ENCODE measurements at regions not wholly inside any gene's neighbourhood (a gene's known extent, or its start where the extent isn't known, plus 50 kb on each side); places are given as distances from the start of the nearest gene placed in this dataset.

DNA sequence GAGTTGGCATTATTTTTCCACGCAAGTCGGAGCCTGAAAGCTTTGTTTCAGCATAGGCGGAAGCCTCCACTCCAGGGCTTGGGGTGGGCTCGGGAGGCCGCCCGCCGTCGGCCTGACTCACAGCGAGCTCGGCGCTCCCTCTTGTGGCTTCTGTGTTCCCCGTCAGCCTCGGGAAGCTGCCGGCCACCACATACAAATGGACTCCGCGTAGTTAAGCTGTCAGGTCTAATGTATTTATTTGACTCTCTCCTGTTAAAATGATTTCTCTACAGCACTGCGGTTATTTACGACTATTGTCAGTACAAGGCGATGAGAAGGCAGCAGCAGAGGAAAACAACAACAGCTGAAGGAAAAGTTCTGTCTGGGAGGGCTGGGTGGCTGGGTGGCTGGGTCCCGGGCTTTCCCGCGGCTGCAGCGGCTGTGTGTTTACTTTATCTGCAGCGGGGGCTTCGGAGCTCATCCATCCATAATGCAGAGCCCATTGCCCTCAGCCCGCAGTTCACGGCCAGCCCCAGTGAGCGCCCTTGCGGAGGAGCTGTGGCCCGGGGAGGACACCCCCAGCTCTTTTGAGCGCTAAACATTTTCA is 375.7 kb upstream of the CAMK1G start:
- FAIRE-seq = no peak

DNA sequence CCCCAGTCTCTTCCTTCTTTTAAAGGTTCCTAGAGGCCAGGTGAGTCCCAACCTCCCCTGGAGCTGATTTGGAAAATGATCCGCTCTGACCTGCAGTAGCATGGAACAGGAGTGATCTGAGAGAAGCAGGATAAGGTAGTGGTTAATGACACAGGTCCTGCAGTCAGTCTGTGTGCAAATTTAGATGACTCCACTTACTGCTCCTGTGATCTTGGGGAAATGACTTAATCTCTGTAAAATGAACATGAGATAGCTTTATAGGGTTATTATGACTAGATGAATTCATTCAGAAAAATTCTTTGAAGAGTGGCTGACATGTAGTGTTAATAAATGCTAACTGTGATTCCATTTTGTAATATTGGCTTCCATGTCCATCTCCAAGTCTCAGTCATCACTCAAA is 374.9 kb upstream of the CAMK1G start:
- FAIRE-seq = no peak

DNA sequence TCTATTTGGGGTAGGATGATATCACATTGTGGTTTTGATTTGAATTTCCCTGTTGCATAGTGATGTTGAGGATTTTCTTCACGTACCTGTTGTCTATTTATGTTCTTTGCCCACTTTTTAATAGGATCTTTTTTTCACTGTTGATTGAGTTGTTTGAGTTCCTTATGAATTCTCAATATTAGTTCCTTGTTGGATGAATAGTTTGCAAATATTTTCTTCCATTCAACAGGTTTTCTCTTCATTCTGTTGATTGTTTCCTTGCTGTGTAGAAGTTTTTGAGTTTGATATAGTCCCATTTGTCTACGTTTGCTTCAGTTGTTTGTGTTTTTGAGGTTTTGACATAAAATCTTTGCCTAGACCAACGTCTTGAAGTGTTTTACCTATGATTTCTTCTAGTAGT is 369.5 kb upstream of the CAMK1G start:
- no peak for FAIRE-seq

DNA sequence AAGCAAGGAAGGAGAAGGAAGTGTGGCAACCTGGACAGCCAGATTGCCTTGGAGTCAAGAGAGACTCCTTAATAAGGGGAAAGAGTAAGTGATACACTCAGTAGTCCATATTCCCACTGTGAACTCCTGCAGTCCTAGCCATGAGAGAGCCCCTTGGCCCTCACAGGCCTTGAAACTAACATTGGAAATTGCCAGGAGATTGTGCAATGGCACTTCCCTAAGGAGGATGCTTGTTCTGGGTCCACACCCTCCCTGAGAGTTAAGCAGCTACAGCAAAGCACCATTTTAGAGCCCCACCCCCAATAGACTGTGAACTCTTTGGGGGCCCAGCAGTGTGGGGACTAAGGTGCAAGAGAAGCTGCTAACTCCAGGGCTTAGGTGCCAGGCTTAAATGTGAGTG is 367.7 kb upstream of the CAMK1G start:
- no peak for FAIRE-seq

DNA sequence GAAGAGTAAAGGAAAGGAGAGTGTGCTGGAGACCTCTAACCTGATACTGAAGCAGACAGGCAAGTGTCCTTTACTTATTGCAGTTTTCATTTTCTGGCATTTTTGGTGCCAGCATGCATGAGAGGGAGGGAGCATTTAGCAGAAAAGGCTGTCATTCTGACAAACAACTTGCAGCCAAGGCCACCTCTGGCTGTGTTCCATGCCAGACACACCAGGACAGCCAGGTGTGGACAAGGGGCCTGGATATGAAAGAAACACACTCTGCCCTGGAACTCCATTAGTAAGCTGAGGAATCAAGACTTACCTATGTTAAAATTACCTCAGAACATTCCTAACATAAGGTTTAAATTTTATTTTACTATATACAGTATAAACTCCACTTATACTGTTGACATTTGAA is 365.4 kb upstream of the CAMK1G start:
- no peak for FAIRE-seq

DNA sequence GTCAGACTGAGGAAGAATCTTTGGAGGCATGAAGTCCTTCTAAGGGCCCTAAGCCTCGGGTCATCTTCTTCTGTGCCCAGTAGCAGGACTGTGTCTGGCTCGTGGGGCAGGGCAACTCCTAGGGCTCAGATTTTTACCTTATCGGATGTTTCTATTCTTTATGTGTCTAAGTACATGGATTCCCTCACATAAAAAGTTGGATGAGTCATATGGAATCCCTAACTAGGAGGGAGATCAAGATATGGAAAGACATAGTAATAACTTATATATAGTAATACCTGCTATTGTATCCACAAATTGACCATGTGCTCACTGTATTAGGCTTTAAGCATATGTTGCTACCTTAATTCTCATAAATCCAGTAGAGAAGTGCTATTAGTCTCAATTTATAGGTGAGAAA is 364.5 kb upstream of the CAMK1G start:
- FAIRE-seq = no peak

DNA sequence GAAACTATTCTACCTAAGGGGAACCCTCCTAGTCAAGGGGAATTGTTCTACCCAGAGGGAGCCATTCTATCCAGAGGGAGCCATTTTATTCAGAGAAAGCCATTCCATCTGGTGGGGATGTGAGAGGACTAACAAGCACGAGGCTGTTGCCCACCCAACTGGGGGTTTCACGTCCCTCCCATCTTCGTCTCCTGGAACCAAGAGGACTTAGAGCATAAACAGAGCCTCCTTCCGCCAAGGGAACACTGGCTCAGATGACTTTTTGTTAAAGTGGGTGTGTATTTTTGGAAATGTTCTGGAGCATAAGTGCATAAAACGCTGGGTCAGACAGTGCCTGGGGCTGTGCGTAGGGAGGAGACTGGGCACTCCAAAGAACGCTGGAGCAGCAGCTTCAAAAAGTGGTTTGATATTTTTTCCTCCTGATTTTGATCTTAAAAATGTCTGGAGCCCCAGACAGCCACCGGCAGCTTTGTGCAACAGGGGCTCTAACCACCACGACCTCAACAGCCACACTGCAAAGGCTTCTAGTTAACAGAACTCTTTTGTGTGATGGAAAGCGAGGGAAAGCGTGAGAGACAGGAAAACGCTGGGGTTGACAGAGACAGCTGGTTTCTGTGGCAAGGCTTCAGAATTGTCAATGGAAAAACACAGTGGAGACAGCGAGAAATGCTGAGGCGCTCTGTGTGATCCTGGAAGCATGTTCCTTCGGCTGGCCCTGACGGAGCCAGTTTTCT is 363.6 kb upstream of the CAMK1G start:
- FAIRE-seq = no peak

DNA sequence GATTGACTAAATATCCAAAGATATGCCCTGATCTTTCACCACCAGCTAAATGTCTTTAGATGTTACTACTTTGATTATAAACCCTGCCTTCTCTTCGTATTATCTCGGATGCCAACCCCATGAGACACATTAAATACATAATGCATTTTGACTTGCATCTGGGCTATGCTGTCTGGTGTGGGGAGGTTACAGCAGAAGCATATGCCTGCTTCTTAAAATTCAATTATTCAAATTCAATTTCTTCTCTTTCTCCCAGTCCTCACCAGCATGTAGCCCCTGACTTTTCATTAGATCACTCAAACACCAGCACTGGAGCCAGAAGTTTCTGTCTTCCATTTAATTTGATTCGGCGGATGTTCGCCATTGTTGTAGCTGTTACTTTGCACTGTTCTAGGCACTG is 360.7 kb upstream of the CAMK1G start:
- FAIRE-seq = no peak

DNA sequence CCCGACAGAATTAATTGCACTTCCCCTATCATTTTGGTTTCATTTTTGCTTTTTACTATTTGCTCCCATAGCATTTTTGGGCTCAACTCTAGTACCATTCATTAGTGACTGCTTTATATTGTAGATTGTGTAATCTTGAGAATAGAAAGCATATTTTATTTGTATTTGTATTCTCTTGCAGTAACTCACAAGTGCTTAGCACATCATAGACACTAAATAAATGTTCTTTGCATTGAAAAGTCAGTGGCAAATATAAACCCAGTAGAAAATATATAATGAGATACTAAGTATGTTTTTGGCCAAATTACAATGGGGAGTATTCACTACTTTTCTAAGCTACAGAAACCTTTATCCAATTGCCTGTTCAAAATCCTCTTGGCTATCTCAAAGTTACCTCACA is 359.7 kb upstream of the CAMK1G start:
- no peak for FAIRE-seq

DNA sequence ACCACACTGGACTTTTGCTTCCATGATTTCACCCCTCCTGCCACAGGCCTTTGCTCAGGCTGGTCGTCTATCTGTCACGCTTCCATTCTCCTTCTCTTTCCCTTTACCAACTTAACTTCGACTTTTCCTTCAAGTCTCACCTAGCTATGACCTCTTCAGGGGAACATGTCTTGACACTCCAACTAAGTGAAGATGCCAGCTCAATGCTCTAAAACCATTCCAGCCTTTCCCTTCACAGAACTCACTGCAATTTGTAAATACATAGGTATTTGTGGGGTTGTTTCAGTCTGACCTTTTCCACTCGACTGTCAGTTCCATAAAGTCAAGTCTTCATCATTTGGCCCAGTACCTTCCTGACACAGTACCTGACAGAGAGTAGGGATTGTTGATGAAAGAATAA is 358.6 kb upstream of the CAMK1G start:
- FAIRE-seq = no peak

DNA sequence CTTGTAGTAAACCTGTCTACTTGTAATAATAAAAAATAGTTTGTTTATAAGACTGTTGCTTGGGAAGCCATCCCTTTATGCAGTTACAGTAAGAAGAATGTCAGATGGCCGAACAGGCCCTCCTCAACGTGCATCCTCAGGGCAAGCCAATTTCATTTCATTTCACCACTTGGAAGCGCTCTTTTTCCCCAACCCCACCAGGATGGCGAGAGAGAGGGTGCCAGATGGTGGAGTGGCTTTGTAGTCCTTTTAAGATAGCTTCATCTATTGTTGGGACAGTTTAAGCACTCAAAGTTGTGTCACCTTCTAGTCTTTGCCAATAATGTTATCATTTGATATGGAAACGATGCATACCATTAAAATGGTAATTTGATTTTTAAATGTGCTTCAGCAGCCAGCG is 356.3 kb upstream of the CAMK1G start:
- no peak for FAIRE-seq

DNA sequence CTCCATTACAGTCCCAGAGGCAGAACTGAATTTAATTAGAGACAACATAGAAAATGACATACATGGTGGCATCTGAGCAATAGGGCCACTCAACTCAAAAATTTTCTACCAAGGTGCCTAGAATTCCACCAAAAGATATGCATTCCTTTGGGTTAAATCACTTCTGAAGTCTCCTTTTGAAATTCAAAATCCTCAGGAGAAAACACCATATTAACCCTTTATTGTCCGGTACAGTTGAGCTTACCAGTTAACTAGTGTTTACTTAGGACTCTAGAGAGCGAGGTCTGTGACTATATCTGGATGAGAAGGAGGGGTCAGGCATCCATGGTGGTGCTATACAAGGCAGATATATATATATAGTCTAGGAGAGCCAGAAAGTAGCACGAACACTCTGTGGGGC is 355.6 kb upstream of the CAMK1G start:
- no peak for FAIRE-seq

DNA sequence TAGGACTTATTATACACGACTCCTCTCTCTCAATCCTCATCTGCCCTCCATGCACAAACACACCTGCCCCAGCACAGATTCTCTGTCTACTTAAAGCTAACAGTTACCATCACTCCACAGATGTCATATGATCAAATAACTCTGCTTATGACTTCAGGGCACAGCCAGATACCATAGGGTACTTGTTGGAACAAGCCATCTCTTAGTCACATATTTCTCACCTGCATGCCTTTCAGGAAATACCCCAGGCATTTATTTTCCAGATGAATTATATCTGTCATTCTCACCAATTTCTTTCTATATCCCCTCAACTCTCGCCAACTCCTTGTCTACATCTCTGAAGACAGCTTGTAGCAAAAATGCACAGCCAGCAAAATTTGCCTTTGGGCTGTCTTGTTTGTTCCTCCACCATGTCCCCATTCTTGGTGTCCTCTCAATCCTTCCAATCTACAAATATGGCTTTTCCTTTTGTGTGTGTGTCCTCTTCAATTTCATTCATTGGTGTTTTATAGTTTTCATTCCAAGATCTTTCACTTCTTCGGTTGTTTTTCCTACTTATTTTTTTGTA is 353.9 kb upstream of the CAMK1G start:
- no peak for FAIRE-seq

DNA sequence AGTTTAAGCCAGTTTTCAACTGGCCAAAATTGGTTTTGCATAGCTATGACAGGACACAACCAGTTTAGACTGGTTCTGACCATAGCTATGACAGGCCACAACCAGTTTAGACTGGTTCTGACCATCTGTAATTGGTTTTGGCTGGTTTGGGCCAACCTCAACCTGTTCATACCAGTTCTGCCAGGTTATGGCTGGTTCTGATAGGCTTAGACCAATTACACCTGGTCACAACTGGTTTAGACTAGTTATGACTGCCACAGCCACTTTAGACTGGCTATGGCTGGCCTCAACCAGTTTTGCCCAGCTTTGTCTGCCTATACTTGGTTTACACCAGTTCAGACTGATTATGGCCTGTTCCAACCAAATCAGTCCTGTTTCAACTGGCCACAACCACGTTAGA is 353.2 kb upstream of the CAMK1G start:
- FAIRE-seq = no peak

DNA sequence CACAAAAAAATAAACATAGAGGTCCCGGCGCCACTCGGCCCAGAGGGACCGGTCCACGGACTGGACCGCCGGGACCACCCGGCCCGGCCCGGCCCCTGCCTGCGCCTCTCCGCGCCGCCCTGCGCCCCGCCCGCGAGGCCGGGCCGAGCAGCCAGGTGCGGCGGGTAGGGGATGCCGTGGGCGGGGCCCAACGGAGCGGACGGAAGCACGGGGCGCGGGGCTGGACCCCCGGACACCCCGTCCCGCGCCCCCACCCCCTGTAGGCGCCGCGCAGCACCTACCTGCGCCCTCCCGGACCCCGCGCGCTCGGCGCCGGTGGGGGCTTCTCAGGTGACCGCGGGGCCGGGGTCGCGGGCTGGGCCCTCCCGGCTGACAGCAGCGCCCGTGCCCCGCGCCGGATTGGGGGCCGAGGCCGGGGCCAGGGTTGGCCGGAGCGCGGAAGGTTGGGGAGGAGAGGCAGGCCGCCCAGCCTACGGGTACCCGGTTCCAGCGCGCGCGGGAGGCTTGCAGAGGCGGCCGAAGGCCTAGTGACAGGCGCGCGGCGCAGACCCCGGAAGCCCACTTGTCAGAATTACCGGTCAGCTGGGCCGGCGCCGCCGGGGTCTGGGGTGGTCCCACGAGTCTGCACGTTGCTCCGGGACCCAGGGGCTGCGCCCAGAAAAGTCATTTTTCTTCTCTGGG is 351.9 kb upstream of the CAMK1G start:
- FAIRE-seq = no peak

DNA sequence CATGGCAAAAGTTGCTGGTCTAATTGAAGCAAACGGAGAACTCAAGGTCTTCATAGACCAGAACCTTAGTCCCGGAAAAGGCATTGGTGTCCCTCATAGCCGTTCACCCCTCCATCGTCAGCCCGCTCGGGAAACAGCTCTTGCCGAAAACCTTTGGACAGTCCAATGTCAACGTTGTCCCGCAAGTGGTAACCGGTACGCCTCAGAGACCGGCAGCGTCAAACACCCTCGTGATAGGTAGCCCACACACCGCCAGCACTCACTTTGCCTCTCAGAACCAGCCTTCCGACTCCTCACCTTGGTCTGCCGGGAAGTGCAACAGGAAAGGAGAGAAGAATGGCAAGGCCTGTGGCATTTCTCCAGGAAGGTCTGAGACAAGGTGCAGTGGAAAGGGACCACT is 351.3 kb upstream of the CAMK1G start:
- FAIRE-seq = no peak

DNA sequence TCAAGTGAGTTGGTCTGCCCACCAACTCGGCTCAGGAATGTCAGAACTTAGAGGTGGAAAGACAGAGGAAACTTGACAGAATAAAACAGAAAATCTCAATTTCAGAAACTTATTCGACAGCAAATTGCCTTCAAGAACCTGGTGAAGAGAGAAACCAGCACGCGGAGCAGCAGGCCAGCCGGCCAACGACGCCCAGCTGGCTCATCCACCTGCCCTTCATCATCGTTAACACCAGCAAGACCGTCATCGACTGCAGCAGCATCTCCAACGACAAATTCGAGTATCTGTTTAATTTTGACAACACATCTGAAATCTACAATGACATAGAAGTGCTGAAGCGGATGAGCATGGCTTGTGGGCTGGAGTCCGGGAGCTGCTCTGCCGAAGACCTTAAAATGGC is 350.8 kb upstream of the CAMK1G start:
- no peak for FAIRE-seq

DNA sequence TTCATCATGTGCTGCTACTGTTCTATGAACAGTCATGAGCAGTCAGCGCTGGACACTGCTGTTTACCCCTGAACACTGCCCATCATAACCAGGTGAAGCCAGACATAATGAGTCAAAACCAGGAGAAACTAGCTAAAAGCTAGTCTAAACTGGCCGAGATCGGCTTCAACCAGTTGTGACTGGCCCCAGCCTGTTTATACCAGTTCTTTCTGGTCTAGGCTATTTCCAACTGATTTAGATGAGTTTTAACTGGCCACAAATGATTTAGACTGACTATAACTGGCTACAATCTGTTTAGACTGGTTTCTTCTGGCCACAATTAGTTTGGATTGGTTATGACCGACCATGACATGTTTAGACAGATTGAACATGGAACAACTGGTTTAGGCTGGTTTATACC is 348.3 kb upstream of the CAMK1G start:
- FAIRE-seq = no peak

DNA sequence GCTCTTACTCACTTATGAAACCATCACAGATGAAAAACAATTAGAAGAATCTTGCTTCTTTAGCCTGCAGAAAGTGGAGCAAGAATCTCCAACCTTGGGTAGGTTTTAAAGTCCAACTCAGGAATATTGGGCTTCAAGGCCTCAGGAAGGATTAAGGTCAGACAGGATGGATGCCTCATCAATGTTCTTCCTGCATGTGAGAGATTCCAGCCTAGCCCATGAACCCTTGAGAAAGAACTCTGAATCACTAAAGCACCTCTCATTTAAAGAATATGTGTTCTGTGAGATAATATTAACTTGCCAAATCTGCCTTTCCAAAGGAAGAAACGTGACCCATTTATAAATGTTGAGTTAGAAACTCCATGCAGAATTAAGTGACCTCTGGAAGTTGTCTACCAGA is 345.2 kb upstream of the CAMK1G start:
- no peak for FAIRE-seq

DNA sequence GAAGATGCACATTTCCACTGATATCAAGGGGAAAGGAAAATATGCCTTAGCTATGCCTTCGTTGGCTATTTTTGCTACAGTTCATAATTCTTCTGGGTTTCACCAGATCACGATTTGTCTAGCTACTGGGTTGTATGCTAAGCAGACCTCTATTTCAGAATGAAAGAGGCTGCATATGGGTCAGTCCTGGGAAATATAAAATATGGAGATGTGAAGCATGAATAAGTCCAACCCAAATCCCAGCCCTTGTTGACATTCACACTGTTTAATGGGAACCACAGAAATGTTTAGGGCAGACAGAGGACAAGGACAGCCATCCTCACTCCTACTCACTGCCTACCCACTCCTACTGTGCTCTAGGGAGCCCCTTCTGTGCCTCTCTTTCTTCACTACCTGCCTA is 343.2 kb upstream of the CAMK1G start:
- FAIRE-seq = no peak

DNA sequence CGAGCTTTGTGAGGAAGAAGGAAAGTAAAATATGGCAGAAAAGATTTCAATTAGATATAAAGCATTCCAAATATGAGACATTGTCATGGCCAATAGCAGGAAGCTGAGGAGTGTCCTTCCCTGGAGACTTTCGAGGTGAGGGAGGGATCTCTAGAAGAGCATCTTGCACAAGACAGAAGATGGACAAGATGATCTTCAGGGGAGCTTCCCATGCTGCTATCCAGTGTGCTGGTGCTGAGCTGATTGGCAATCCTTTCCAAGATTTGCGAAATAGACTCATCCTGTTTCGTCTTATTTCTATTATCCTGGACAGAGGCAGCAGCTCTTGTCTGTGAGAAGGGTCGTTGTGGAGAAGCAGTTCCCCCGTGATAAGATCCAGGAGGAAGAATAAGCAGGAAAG is 342.0 kb upstream of the CAMK1G start:
- no peak for FAIRE-seq

DNA sequence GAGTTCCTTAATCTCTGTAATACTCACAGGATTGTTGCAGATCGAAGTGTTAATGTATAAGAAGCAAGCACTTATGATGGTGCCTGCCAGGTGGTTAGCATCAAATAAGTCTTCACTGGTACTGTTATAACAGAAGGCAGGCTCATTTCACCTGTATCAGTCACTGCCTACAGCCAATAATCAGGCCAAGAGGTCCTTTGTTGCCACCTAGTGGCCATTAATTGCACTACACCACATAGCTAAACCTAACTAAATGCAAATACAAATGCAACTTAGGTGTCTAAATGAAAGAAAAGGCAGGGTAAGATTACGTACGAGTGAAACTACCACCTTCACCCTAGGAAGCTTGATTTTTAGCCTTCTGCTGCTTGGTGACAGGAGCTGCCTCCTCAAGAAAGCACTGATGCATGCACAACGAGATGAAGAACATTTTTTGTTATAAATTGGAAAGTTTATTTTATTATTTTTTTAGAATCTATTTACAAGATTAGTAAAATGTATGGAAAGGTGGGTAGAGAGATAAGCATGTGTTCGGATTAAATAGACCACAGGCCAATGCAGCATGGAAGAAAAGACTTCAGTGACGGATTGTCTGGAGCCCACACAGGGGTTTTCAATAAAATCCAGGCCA is 334.8 kb upstream of the CAMK1G start:
- no peak for FAIRE-seq

DNA sequence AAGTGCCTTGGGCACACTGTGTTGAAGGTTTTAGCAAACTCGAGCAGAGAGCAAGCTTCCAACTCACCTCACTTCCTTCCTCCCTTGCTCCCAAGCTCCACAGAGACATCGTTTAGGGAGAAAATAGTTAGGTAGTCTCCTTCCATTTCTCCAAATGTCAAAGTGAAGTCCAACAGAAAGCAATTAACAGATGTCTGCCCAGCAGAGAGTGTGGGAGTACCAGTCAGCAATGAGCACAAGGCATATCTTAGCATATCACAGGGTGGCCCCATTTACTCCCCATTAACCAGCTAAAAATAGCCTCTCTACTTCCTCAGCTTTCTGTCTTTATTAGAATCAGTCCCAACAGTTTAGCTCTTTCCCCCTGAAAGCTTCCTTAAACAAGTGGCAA is 334.2 kb upstream of the CAMK1G start:
- no peak for FAIRE-seq
